Upper lobe of left lung (tissue), 4 donors: ENCODE measurements at regions not wholly inside any gene's neighbourhood (a gene's known extent, or its start where the extent isn't known, plus 50 kb on each side); places are given as distances from the start of the nearest gene placed in this dataset.

Source experiments
- EP300 ChIP-seq, 4 donors: sonication (generic); formaldehyde crosslinking; IDR thresholded peaks; one replicate each; pipeline ENCODE4 v1.5.1; 2017; ENCODE audit warnings: antibody characterized with exemption in 4 of 4, control low read depth in 2 of 4
- POLR2A ChIP-seq, 4 donors: fragments of 450-650 bp; IDR thresholded peaks; one replicate each; pipeline ENCODE4 v1.5.1; 2016 to 2017; ENCODE audit warnings: antibody characterized with exemption in 4 of 4, mild to moderate bottlenecking in 2 of 4
- POLR2AphosphoS5 ChIP-seq, 2 donors: sonication (generic); formaldehyde crosslinking; IDR thresholded peaks; one replicate each; pipeline ENCODE4 v1.5.1; 2017; ENCODE audit warnings: antibody characterized with exemption in 2 of 2
- TF ChIP-seq, protein P1 (sequence below), 6 experiments: fragments of 450-650 bp in 4 of 6; fragments of 200-600 bp in 2 of 6; sonication (generic) in 2 of 6; IDR thresholded peaks; one replicate each; pipeline ENCODE4 v1.5.1; 2016 to 2019; ENCODE audit warnings: antibody characterized with exemption in 6 of 6

DNA sequence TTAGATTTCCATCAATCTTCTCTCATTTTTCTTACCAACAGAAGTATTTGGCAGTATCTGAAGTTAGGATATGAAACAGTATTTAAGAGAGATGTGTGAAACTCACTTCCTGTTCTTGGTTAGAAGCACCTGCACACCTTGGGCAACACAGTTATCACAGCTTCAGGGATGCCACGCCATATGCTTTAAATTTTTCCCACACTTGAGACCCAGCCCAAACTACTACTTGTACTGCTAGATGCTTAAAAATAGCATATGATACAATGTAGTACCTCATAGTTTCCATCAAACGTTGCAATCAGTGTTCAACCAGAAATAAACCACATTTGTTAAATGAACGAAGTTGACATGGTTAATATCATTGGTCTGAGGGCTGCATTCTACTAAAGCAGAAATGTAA, 725.1 kb upstream of the FRG1 start:
- TF ChIP-seq POLR2AphosphoS5 (IDR thresholded peaks at IDR 0.05) (no peak), POLR2A (IDR thresholded peaks at IDR 0.05) (no peak), EP300 (IDR thresholded peaks at IDR 0.05) (no peak)
- TF ChIP-seq, protein P1, sequence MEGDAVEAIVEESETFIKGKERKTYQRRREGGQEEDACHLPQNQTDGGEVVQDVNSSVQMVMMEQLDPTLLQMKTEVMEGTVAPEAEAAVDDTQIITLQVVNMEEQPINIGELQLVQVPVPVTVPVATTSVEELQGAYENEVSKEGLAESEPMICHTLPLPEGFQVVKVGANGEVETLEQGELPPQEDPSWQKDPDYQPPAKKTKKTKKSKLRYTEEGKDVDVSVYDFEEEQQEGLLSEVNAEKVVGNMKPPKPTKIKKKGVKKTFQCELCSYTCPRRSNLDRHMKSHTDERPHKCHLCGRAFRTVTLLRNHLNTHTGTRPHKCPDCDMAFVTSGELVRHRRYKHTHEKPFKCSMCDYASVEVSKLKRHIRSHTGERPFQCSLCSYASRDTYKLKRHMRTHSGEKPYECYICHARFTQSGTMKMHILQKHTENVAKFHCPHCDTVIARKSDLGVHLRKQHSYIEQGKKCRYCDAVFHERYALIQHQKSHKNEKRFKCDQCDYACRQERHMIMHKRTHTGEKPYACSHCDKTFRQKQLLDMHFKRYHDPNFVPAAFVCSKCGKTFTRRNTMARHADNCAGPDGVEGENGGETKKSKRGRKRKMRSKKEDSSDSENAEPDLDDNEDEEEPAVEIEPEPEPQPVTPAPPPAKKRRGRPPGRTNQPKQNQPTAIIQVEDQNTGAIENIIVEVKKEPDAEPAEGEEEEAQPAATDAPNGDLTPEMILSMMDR (IDR thresholded peaks at IDR 0.05) = no peak
